ENCODE measurements at regions not wholly inside any gene's neighbourhood (a gene's known extent, or its start where the extent isn't known, plus 50 kb on each side); places are given as distances from the start of the nearest gene placed in this dataset.

- TF ChIP-seq CTCF (IDR thresholded peaks at IDR 0.05; ENCODE audit: low read depth, low read length, poor library complexity, severe bottlenecking) (no peak), EZH2phosphoT487 (IDR thresholded peaks at IDR 0.05; ENCODE audit: borderline replicate concordance, low read length) (no peak)
- no peaks in the 10 kb centered on the region for H4K20me1 ChIP-seq (ENCODE audit: control insufficient read depth, insufficient read depth, low read depth, low read length)
These were observed 335.2 kb downstream of the FBXW7 start for GRCh38 chr4:152200511-152201333.

GRCh38 chr4:152197211-152197610 is 338.7 kb downstream of the FBXW7 start:
- no peak for TF ChIP-seq EZH2phosphoT487 (IDR thresholded peaks at IDR 0.05; ENCODE audit: borderline replicate concordance, low read length)
- no peak for TF ChIP-seq CTCF (IDR thresholded peaks at IDR 0.05; ENCODE audit: low read depth, low read length, poor library complexity, severe bottlenecking)
- Histone ChIP-seq H3K27me3 (ENCODE audit: control insufficient read depth, low read length) (no peaks in the 10 kb centered on the region), H3K4me1 (ENCODE audit: control insufficient read depth, low read length) (no peaks in the 10 kb centered on the region), H3K4me3 (ENCODE audit: low read length) (no peak overlapping the region), H3K36me3 (ENCODE audit: control insufficient read depth, low read length) (no peaks in the 10 kb centered on the region), H3K4me2 (ENCODE audit: low read length) (no peak overlapping the region), H3K79me2 (ENCODE audit: control insufficient read depth, low read length) (no peaks in the 10 kb centered on the region), H4K20me1 (ENCODE audit: control insufficient read depth, insufficient read depth, low read depth, low read length) (no peaks in the 10 kb centered on the region), H3K9me2 (replicated peaks; ENCODE audit: control insufficient read depth, low read length) (no peaks in the 10 kb centered on the region), H3K27ac (ENCODE audit: low read depth, low read length) (no peak overlapping the region), H3K9me3 (ENCODE audit: control insufficient read depth, insufficient read depth, low read length) (no peaks in the 10 kb centered on the region), H3F3A (ENCODE audit: control insufficient read depth, insufficient read depth) (no peaks in the 10 kb centered on the region)

More at GRCh38 chr4:152200511-152201333, 335.2 kb downstream of the FBXW7 start:
- H3K4me2 ChIP-seq (ENCODE audit: low read length) = no peak overlapping the region
- H3K4me3 ChIP-seq (ENCODE audit: low read length) = no peak overlapping the region
- no peaks in the 10 kb centered on the region for H3K4me1 ChIP-seq (ENCODE audit: control insufficient read depth, low read length)
- no peaks in the 10 kb centered on the region for H3K9me3 ChIP-seq (ENCODE audit: control insufficient read depth, insufficient read depth, low read length)
- H3K9me2 ChIP-seq (replicated peaks; ENCODE audit: control insufficient read depth, low read length) = no peaks in the 10 kb centered on the region
- H3K27me3 ChIP-seq (ENCODE audit: control insufficient read depth, low read length) = 0 out of 2 replicates have a peak, but pooled peaks cover 5% of the 10 kb centered on the region
- no peaks in the 10 kb centered on the region for H3K36me3 ChIP-seq (ENCODE audit: control insufficient read depth, low read length)
- no peaks in the 10 kb centered on the region for H3F3A ChIP-seq (ENCODE audit: control insufficient read depth, insufficient read depth)
- H3K79me2 ChIP-seq (ENCODE audit: control insufficient read depth, low read length) = no peaks in the 10 kb centered on the region
- no peak overlapping the region for H3K27ac ChIP-seq (ENCODE audit: low read depth, low read length)

- no peaks in the 10 kb centered on the region for H4K20me1 ChIP-seq (ENCODE audit: control insufficient read depth, insufficient read depth, low read depth, low read length)
- no peak overlapping the region for H3K4me2 ChIP-seq (ENCODE audit: low read length)
- no peaks in the 10 kb centered on the region for H3K36me3 ChIP-seq (ENCODE audit: control insufficient read depth, low read length)
- H3K27ac ChIP-seq (ENCODE audit: low read depth, low read length) = no peak overlapping the region
- no peak overlapping the region for H3K4me3 ChIP-seq (ENCODE audit: low read length)
- H3K4me1 ChIP-seq (ENCODE audit: control insufficient read depth, low read length) = no peaks in the 10 kb centered on the region
- no peaks in the 10 kb centered on the region for H3F3A ChIP-seq (ENCODE audit: control insufficient read depth, insufficient read depth)
- TF ChIP-seq EZH2phosphoT487 (IDR thresholded peaks at IDR 0.05; ENCODE audit: borderline replicate concordance, low read length) (no peak), CTCF (IDR thresholded peaks at IDR 0.05; ENCODE audit: low read depth, low read length, poor library complexity, severe bottlenecking) (no peak)
- H3K9me3 ChIP-seq (ENCODE audit: control insufficient read depth, insufficient read depth, low read length) = no peaks in the 10 kb centered on the region
- no peaks in the 10 kb centered on the region for H3K9me2 ChIP-seq (replicated peaks; ENCODE audit: control insufficient read depth, low read length)
- H3K79me2 ChIP-seq (ENCODE audit: control insufficient read depth, low read length) = no peaks in the 10 kb centered on the region
- H3K27me3 ChIP-seq (ENCODE audit: control insufficient read depth, low read length) = no peaks in the 10 kb centered on the region
These were observed 340.0 kb downstream of the FBXW7 start for GRCh38 chr4:152195888-152196287.

Measured in DOHH2 (cell line).